WTC11 (cell line): ENCODE measurements at regions not wholly inside any gene's neighbourhood (a gene's known extent, or its start where the extent isn't known, plus 50 kb on each side); places are given as distances from the start of the nearest gene placed in this dataset.

ENCODE experiments used
- ATF2 ChIP-seq: sonication (generic); formaldehyde crosslinking; IDR thresholded peaks from 2 replicates; pipeline ENCODE4 v1.8.1; 2022; ENCODE audit warnings: low read depth, missing genetic modification reagents, borderline replicate concordance
- CTCF ChIP-seq: fragments of 200-600 bp; IDR thresholded peaks from 2 replicates; pipeline ENCODE4 v1.8.0; 2022; ENCODE audit warnings: antibody characterized with exemption
- E2F4 ChIP-seq: sonication (generic); formaldehyde crosslinking; IDR thresholded peaks from 2 replicates; pipeline ENCODE4 v1.8.1; 2022; ENCODE audit warnings: low read depth, mild to moderate bottlenecking, moderate library complexity, missing genetic modification reagents, borderline replicate concordance
- E2F5 ChIP-seq: sonication (generic); formaldehyde crosslinking; IDR thresholded peaks from 2 replicates; pipeline ENCODE4 v1.8.1; 2022; ENCODE audit warnings: mild to moderate bottlenecking, moderate library complexity, missing genetic modification reagents
- ERG ChIP-seq: fragments of 250-450 bp; sonication (Bioruptor Pico); IDR thresholded peaks from 2 replicates; pipeline ENCODE4 v1.8.0; 2021; ENCODE audit warnings: mild to moderate bottlenecking
- HMGXB4 ChIP-seq: sonication (generic); formaldehyde crosslinking; IDR thresholded peaks from 2 replicates; pipeline ENCODE4 v1.8.1; 2023; ENCODE audit warnings: mild to moderate bottlenecking, moderate library complexity, missing genetic modification reagents
- JUN ChIP-seq: sonication (generic); formaldehyde crosslinking; IDR thresholded peaks from 2 replicates; pipeline ENCODE4 v1.8.0; 2023; ENCODE audit warnings: mild to moderate bottlenecking, missing genetic modification reagents
- NFE2L1 ChIP-seq: sonication (generic); formaldehyde crosslinking; IDR thresholded peaks from 2 replicates; pipeline ENCODE4 v1.8.1; 2023; ENCODE audit warnings: missing genetic modification reagents
- NR3C1 ChIP-seq: sonication (generic); formaldehyde crosslinking; conservative IDR thresholded peaks from 2 replicates; pipeline ENCODE4 v1.8.1; 2023; ENCODE audit warnings: low read depth, mild to moderate bottlenecking, missing genetic modification reagents
- SMAD3 ChIP-seq: sonication (generic); formaldehyde crosslinking; IDR thresholded peaks from 2 replicates; pipeline ENCODE4 v1.8.0; 2022; ENCODE audit warnings: missing genetic modification reagents, mild to moderate bottlenecking, borderline replicate concordance
- ZNF396 ChIP-seq: fragments of 250-450 bp; sonication (Bioruptor Pico); IDR thresholded peaks from 2 replicates; pipeline ENCODE4 v1.8.0; 2021; ENCODE audit warnings: mild to moderate bottlenecking, moderate library complexity, borderline replicate concordance
- ZNF671 ChIP-seq: fragments of 250-450 bp; sonication (Bioruptor Pico); IDR thresholded peaks from 2 replicates; pipeline ENCODE4 v1.8.0; 2021; ENCODE audit warnings: mild to moderate bottlenecking

- TF ChIP-seq E2F4 (no peak), CTCF (no peak), E2F5 (CRISPR knock-in tag) (no peak), ZNF671 (CRISPR knock-in tag) (no peak), HMGXB4 (CRISPR knock-in tag) (no peak), NR3C1 (CRISPR knock-in tag) (no peak), ATF2 (CRISPR knock-in tag) (no peak), ZNF396 (CRISPR knock-in tag) (no peak), ERG (CRISPR knock-in tag) (no peak), SMAD3 (CRISPR knock-in tag) (no peak), NFE2L1 (CRISPR knock-in tag) (no peak), JUN (no peak)
Observed at GRCh38 chr7:33814400-33814799, 90.9 kb upstream of the BMPER start.
